ENCODE measurements at regions not wholly inside any gene's neighbourhood (a gene's known extent, or its start where the extent isn't known, plus 50 kb on each side); places are given as distances from the start of the nearest gene placed in this dataset.

DNA sequence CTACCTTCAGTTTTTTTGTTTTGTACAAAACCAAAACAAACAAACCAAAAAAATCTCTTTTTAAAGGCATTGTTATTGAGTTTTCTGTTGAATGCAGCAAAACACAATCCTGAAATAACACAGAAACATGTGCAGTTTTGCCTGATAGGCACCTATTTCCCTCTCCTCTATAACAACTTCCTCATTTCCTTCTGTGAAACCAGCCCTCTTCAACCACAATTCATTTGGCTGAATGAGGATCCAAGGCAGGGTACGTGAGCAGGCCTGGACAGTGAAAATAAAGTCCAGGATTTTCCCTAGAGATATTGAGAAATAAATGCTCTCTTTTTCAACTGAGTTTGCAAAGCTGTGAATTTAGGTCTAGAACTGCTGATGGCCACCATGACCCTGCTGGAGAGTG lies 134.8 kb upstream of the LARP1 start:
- no peak overlapping the region for H3K4me3 ChIP-seq (ENCODE audit: low read depth, low read length)
- TF ChIP-seq CTCF (IDR thresholded peaks at IDR 0.05; ENCODE audit: borderline replicate concordance, insufficient read depth, low read depth, low read length): no peak

DNA sequence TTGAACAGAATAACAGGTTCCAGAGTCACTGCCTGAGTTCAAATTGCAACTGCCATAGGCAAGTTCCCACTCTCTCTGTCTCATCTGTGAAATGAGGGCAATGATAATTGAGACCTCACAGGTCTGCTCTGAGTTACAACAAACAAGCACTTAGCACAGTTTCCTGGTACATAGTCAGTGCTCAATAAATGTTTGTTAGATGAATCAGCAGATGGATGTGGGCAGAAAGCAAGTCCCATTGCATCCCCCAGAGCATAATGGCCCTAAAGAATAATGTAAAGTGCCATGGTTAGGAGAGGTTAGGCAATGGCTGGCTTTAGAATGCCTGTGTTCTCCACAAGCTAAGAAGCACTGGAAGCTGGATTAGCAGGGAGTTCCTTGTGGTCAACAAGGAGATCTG lies 136.5 kb upstream of the LARP1 start:
- H3K4me3 ChIP-seq (ENCODE audit: low read depth, low read length): no peak overlapping the region
- TF ChIP-seq CTCF (IDR thresholded peaks at IDR 0.05; ENCODE audit: borderline replicate concordance, insufficient read depth, low read depth, low read length): no peak

GRCh38 chr5:154614595-154614994 lies 136.6 kb upstream of the HAND1 start:
- H3K4me3 ChIP-seq (ENCODE audit: low read depth, low read length): no peak overlapping the region
- no peak for TF ChIP-seq CTCF (IDR thresholded peaks at IDR 0.05; ENCODE audit: borderline replicate concordance, insufficient read depth, low read depth, low read length)

DNA sequence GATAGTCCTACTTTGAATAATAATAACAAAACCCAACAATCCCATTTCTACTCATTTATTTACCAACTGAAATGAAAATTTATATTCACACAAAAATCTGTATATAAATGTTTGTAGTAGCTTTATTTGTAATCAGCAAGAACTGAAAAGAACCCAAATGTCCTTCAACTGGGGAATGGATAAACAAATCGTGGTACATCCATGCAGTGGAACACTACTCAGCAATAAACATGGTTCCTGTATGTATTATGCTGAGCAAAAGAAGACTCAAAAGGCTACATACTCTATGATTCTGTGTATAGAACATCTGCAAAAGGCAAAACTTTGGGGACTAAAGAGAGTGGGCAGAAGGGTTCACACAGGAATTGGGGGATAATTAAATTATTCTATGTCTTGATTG lies 136.1 kb upstream of the HAND1 start:
- H3K4me3 ChIP-seq (ENCODE audit: low read depth, low read length): no peak overlapping the region
- no peak for TF ChIP-seq CTCF (IDR thresholded peaks at IDR 0.05; ENCODE audit: borderline replicate concordance, insufficient read depth, low read depth, low read length)

- no peak overlapping the region for H3K4me3 ChIP-seq (ENCODE audit: low read depth, low read length)
- no peak for TF ChIP-seq CTCF (IDR thresholded peaks at IDR 0.05; ENCODE audit: borderline replicate concordance, insufficient read depth, low read depth, low read length)
Measured at GRCh38 chr5:154612666-154613065, 134.6 kb upstream of the HAND1 start.

GRCh38 chr5:154611341-154611767 lies 133.3 kb upstream of the HAND1 start:
- no peak overlapping the region for H3K4me3 ChIP-seq (ENCODE audit: low read depth, low read length)
- TF ChIP-seq CTCF (IDR thresholded peaks at IDR 0.05; ENCODE audit: borderline replicate concordance, insufficient read depth, low read depth, low read length): no peak

GRCh38 chr5:154610321-154611154 lies 132.5 kb upstream of the HAND1 start:
- peak; percentile 98 for TF ChIP-seq CTCF (IDR thresholded peaks at IDR 0.05; ENCODE audit: borderline replicate concordance, insufficient read depth, low read depth, low read length)
- H3K4me3 ChIP-seq (ENCODE audit: low read depth, low read length): no peak overlapping the region
